Dendritic cell treated with granulocyte-macrophage colony-stimulating factor and Interleukin-4, amounts not matched to agents 40 ng/mL and 50 ng/mL, for 4 days (primary cell): ENCODE measurements at regions not wholly inside any gene's neighbourhood (a gene's known extent, or its start where the extent isn't known, plus 50 kb on each side); places are given as distances from the start of the nearest gene placed in this dataset.
"Not testable (repeated sequence)": the region's sequence is repeated elsewhere in the genome, so short reads cannot be mapped to it uniquely, and the experiment has no call there.

Source experiments
- H3K27ac Mint-ChIP-seq: one replicate; pipeline ENCODE4 v1.8.0; 2022; ENCODE audit warnings: mild to moderate bottlenecking, mixed read lengths
- H3K27me3 Mint-ChIP-seq: one replicate; pipeline ENCODE4 v1.8.0; 2022; ENCODE audit warnings: mild to moderate bottlenecking, mixed read lengths
- H3K36me3 Mint-ChIP-seq: one replicate; pipeline ENCODE4 v1.8.0; 2022; ENCODE audit warnings: low read depth, mixed read lengths
- H3K4me1 Mint-ChIP-seq: one replicate; pipeline ENCODE4 v1.8.0; 2022; ENCODE audit warnings: low read depth, mixed read lengths
- H3K4me3 Mint-ChIP-seq: one replicate; pipeline ENCODE4 v1.8.0; 2022; ENCODE audit warnings: mild to moderate bottlenecking, moderate library complexity, mixed read lengths
- H3K9me3 Mint-ChIP-seq: one replicate; pipeline ENCODE4 v1.8.0; 2022; ENCODE audit warnings: mixed read lengths
- intact Hi-C: fragments of 100-400 bp; cut with micrococcal nuclease; formaldehyde crosslinking; loops from one replicate; pipeline ENCODE4 v1.15.0; 2022

DNA sequence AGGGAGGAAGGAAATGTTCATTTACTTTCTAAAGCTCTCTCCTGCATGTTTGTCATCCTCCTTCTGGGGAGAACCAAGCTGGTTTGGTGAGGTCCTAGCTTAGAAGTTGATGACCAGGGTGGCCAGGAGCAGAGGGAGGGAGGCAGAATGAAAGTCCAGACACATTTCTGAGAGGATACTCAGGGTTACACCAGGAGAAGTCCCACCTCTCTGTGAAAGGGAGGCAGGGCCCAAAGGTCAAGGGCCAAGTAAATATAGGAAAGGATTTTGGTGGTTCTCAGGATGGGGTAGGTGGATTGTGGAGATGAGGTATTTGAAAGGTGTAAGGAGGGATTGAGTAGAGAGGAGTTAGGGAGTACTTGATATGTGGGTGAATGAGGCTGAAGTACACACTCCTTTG, 58.0 kb upstream of the FBXO11 start:
- Mint-ChIP-seq H3K27ac (no peak overlapping the region), H3K4me3 (no peak overlapping the region), H3K4me1 (no peaks in the 10 kb centered on the region), H3K27me3 (peaks cover 29% of the 10 kb centered on the region), H3K9me3 (peaks cover 8% of the 10 kb centered on the region), H3K36me3 (no peaks in the 10 kb centered on the region)
- intact Hi-C loops = loop anchor here (5.0 kb wide), 1 partner anchor 407 kb away; no protein-coding TSS in a partner anchor

DNA sequence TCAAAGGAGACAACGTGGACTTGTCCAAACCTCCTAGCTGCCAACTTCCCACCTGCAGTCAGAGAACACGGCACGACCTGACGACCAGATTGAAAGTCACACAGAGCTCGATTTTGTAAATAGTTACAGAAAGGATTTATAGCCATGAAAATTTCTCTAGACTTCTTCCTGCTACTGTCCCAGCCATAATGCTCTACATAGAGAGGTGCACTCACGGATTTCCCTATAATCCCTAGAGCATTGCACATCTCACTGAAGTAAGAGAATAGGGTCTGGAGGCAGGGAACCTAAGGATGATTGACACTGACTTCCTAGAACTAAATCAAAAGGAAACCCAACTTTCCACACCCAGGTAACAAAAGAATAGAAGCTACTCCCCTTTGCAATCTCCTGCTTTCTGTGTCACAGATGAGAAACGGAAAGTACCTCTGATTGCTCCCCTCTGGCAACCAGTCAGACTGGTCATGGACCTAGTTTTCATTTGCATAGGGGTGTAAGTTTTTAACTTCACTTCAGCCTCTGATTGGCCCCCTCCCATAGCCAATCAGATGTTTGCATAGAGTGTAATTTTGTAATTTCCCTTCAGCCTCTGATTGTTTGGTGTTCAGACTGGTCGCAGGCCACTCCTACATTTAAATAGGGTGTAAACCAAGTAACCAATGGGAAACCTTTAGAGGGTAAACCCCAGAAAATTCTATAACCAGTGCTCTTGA, 58.6 kb upstream of the FBXO11 start:
- intact Hi-C loops = loop anchor here (5.0 kb wide), 1 partner anchor 408 kb away; no protein-coding TSS in a partner anchor
- H3K4me3 Mint-ChIP-seq = no peak overlapping the region
- H3K4me1 Mint-ChIP-seq = no peaks in the 10 kb centered on the region
- no peaks in the 10 kb centered on the region for H3K36me3 Mint-ChIP-seq
- no peak overlapping the region for H3K27ac Mint-ChIP-seq
- peaks cover 28% of the 10 kb centered on the region for H3K27me3 Mint-ChIP-seq
- peaks cover 8% of the 10 kb centered on the region for H3K9me3 Mint-ChIP-seq

DNA sequence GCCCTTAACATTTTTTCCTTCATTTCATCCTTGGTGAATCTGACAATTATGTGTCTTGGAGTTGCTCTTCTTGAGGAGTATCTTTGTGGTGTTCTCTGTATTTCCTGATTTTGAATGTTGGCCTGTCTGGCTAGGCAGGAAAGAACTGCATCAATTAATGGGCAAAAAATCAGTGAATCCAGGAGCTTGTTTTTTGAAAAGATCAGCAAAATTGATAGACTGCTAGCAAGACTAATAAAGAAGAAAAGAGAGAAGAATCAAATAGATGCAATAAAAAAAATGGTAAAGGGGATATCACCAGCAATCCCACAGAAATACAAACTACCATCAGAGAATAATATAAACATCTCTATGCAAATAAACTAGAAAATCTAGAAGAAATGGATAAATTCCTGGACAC, 70.4 kb upstream of the FBXO11 start:
- H3K27me3 Mint-ChIP-seq, H3K4me1 Mint-ChIP-seq, H3K4me3 Mint-ChIP-seq, intact Hi-C loops, H3K27ac Mint-ChIP-seq, H3K36me3 Mint-ChIP-seq: not testable (repeated sequence)
- peaks cover 19% of the 10 kb centered on the region for H3K9me3 Mint-ChIP-seq

DNA sequence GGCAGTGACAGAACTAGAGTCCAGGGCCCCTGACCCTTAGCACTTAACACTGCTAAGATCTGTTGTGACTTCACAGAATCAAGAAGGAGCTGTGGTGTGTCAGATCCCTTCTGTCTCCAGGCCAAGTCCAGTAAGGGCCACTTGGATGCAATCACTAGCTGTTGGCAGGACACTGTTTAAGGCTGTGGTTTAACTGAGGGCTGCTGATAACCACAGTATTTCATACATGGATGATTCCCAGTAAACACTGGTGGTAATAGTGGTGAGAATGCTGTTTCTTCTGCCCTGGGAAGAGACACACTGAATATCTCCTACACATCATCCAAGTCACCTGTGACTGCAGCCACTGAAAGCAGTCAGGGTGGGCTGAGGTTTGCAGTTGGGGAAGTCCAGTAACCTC, 77.7 kb upstream of the FBXO11 start:
- intact Hi-C loops = no loop called here
- no peak overlapping the region for H3K4me3 Mint-ChIP-seq

DNA sequence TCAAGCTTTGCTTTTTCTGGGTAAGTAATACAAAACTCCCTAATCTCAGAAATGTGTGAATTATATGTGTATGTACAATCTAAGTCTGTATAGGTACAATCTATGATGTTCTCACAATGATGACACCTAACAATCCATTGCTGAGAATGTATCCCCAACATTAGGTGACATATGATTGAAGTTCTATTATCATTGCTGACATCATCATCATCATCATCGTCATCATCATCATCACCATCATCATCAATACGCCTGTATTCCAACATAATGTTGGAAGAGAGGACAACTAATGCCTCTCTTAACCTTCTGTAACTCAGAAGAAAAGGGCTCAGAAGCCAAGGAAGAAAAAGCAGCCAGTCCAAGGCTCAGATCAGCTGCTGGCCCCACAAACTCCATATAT, 84.2 kb upstream of the FBXO11 start:
- H3K4me3 Mint-ChIP-seq = no peak overlapping the region
- no peak overlapping the region for H3K27ac Mint-ChIP-seq
- H3K9me3 Mint-ChIP-seq = no peaks in the 10 kb centered on the region
- peaks cover 3% of the 10 kb centered on the region for H3K27me3 Mint-ChIP-seq
- no peaks in the 10 kb centered on the region for H3K4me1 Mint-ChIP-seq
- H3K36me3 Mint-ChIP-seq = no peaks in the 10 kb centered on the region
- intact Hi-C loops = no loop called here

More for the DNA sequence above, 77.7 kb upstream of the FBXO11 start:
- H3K36me3 Mint-ChIP-seq = no peaks in the 10 kb centered on the region
- no peak overlapping the region for H3K27ac Mint-ChIP-seq
- H3K27me3 Mint-ChIP-seq = no peaks in the 10 kb centered on the region
- H3K4me1 Mint-ChIP-seq = no peaks in the 10 kb centered on the region
- H3K9me3 Mint-ChIP-seq = no peaks in the 10 kb centered on the region

DNA sequence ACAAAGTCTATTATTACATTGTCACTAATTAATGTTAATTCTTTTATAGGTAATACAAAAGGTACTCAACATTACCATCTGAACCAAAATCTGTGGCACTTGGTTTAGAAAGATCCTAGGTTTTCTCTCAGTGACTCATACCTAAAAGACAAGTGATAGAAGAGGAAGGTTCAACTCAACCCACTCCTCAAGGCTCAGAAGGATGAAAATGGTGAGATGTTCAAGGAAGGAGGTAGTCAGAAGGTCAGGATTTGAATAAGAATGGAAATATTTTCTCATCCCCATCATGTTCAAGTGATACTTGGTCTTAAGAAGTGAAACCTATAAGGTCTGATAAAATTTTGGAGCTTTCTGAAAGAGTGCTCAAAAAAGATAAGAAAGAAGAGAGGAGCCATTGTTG, 86.4 kb upstream of the FBXO11 start:
- Mint-ChIP-seq H3K4me1 (no peaks in the 10 kb centered on the region), H3K27me3 (peaks cover 3% of the 10 kb centered on the region), H3K4me3 (no peak overlapping the region), H3K36me3 (no peaks in the 10 kb centered on the region), H3K27ac (no peak overlapping the region), H3K9me3 (no peaks in the 10 kb centered on the region)
- intact Hi-C loops = no loop called here

DNA sequence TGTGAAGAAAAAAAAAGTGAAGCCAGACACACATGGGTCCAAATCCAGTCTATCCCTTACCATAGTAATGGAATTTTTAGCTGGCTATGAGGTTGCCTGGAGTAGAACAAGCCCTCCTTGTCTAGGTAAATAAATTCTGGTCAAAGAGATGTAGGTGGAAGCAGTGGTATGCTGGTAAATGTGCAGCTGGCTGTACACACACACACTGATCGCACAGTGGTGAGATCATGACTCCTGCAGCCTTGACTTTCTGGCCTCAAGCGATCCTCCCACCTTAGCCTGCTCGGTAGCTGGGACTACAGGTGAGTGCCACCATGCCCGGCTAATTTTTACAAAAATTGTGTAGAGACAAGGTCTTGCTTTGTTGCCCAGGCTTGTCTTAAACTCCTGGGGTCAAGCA, 90.5 kb upstream of the FBXO11 start:
- no peaks in the 10 kb centered on the region for H3K4me1 Mint-ChIP-seq
- H3K27me3 Mint-ChIP-seq = no peaks in the 10 kb centered on the region
- H3K4me3 Mint-ChIP-seq = no peak overlapping the region
- no peaks in the 10 kb centered on the region for H3K36me3 Mint-ChIP-seq
- intact Hi-C loops = no loop called here
- H3K27ac Mint-ChIP-seq = no peak overlapping the region
- H3K9me3 Mint-ChIP-seq = no peaks in the 10 kb centered on the region

DNA sequence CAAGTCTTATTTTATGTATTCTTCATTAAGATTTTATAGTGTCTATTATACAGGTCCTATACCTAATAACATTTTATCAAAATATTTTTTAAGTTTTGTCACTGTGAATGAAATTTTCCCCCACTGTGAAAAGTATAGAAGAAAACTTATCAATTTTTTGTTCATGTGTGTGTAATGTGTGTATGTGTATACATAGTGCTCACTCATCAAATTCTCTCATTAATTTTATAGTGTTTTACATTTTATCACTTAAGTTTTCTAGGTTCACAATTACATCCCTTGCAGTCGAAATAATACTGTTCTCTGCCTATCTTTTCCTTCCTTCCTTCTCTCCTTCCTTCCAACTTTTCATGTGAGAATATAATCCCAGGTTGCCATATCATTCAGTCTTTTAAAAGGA, 93.2 kb upstream of the FBXO11 start:
- intact Hi-C loops = no loop called here
- Mint-ChIP-seq H3K4me3 (no peak overlapping the region), H3K4me1 (no peaks in the 10 kb centered on the region), H3K9me3 (no peaks in the 10 kb centered on the region), H3K27ac (no peak overlapping the region), H3K36me3 (no peaks in the 10 kb centered on the region), H3K27me3 (peaks cover 3% of the 10 kb centered on the region)

DNA sequence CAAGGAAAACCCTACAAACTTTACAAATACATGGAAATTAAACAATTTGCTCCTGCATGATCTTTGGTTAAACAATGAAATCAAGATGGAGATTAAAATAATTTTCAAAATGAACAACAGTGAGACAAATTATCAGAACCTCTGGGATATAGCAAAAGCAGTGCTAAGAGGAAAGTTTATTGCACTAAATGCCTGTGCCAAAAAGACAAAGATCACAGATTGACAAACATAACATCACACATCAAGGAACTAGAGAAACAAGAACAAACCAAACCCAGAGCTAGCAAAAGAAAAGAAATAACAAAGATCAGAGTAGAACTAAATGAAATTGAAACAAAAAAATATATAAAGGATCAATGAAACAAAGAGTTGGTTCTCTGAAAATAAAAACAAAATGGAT, 95.2 kb upstream of the FBXO11 start:
- no peak overlapping the region for H3K4me3 Mint-ChIP-seq
- H3K4me1 Mint-ChIP-seq = no peaks in the 10 kb centered on the region
- peaks cover 7% of the 10 kb centered on the region for H3K9me3 Mint-ChIP-seq
- H3K27ac Mint-ChIP-seq = no peak overlapping the region
- H3K27me3 Mint-ChIP-seq = peaks cover 3% of the 10 kb centered on the region
- intact Hi-C loops = no loop called here
- H3K36me3 Mint-ChIP-seq = no peaks in the 10 kb centered on the region

DNA sequence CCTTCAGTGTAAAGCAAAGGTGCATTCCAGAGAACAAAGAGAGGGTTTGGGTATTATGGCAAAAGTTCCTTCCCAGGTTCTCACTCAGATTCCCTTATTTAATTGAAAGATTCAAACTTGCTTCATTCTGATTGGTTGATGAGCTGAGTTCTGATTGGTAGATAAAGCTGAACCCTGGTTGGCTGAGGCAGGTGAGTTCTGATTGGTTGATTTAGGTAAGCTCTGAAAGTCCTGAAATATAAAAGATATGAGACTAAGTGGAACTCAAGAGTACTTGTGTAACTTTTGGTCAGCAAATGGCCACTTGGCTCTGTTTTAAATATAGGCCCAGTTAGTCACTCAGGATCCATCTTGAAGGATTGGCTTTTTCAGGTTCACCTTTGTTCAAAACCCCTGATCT, 99.8 kb upstream of the FBXO11 start:
- Mint-ChIP-seq H3K36me3 (no peaks in the 10 kb centered on the region), H3K27me3 (peaks cover 6% of the 10 kb centered on the region), H3K27ac (no peak overlapping the region), H3K4me3 (no peak overlapping the region), H3K4me1 (no peaks in the 10 kb centered on the region), H3K9me3 (peaks cover 16% of the 10 kb centered on the region)
- intact Hi-C loops = no loop called here

DNA sequence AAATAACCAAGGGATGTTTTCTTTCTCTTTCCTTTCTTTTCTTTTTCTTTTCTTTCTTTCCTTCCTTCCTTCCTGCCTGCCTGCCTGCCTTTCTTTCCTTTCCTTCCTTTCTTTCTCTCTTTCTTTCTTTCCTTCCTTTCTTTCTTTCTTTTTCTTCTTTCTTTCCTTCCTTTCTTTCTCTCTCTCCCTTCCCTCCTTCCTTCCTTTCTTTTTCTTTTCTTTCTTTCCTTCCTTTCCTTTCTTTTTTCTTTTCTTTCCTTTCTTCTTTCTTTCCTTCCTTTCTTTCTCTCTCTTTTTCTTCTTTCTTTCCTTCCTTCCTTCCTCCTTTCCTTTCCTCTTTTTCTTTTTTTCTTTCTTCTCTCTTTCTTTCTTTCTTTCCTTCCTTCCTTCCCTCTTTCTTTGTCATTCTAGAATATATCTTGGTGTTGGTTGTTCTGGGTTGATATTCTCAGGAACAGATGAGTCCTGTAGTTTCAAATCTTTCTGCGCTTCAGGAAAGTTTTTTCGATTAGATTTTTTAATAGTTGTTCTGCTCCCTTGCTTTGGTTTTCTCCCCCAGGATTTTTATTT, 101.5 kb upstream of the FBXO11 start:
- Mint-ChIP-seq H3K9me3 (peaks cover 16% of the 10 kb centered on the region), H3K4me3 (no peak overlapping the region), H3K27ac (no peak overlapping the region), H3K36me3 (no peaks in the 10 kb centered on the region), H3K4me1 (no peaks in the 10 kb centered on the region), H3K27me3 (peaks cover 4% of the 10 kb centered on the region)
- intact Hi-C loops = no loop called here

DNA sequence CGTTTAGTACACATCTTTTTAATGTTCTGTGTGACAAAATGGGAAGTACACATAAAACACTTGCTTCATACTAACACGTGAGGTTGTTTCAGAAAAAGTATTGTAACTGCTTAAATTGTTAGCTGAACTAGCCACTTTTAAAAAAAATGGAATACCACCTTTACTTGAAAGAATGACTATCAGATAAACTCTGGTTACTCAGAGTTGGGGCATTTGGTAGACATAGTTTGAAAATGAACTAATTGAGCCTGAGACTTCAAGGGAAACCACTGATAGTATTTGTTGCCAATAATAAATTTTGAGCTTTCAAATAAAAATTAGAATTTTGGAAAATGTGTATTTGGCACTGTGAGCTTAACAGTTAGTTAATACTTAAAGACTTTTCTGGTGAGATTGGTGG, 103.0 kb upstream of the FBXO11 start:
- Mint-ChIP-seq H3K4me3 (no peak overlapping the region), H3K36me3 (no peaks in the 10 kb centered on the region), H3K27me3 (peaks cover 3% of the 10 kb centered on the region), H3K4me1 (no peaks in the 10 kb centered on the region), H3K27ac (no peak overlapping the region), H3K9me3 (peaks cover 16% of the 10 kb centered on the region)
- intact Hi-C loops = no loop called here

DNA sequence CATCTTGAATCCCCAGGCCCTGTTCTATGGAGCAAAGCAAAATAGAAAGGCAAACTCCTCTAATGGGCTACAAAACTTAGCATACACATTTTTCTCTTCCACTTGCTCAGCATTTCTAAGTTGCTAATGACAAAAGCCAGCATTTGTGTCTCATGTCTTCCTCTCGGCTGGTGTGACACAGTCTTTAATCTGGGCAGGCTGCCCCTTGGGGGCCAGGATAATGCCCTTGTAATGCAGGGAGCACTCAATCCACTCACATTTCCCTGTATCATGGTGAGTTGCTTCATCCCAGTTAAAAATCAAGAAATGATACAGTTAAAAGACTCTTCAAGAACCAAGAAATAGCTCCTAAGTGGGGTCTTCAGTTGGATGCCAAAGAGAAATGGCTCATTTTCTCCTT, 109.1 kb upstream of the FBXO11 start:
- Mint-ChIP-seq H3K4me1 (no peaks in the 10 kb centered on the region), H3K4me3 (no peak overlapping the region)
- intact Hi-C loops = no loop called here

DNA sequence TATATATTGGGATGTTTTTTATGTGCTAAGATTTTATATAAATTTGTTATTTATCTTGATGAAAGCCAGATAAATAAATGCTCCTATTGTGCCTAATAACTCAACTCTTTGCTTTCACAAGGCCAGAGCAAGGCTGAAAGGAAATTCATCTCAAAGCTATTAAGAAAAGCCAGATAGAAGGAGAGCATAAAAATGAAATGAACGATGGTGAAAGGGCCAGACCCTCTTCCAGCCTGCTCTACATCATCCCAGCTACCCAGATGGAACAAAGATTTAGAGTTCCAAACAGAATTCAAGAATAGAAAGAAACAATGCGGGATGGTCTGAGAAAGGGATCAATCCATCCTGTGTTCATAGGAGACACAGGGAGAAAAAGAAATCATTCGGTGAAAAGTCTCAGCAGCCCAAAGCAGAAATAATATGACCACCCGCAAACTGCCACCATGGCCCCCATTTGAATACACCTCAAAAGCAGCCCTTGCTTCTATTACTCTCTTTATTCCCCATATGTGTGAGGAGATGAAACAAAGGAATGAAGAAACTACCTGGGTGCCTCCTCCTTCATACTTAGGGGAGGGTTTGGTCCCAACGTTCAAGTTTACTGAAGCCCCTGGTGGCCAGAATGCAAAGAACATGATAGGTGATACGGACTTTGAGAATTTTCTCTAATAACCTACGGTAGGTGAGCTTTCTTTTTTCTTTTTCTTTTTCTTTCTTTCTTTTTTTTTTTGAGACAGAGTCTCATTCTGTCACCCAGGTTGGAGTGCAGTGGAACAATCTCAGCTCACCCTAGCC, 110.1 kb upstream of the FBXO11 start:
- no peaks in the 10 kb centered on the region for H3K36me3 Mint-ChIP-seq
- no peaks in the 10 kb centered on the region for H3K4me1 Mint-ChIP-seq
- H3K9me3 Mint-ChIP-seq = peaks cover 7% of the 10 kb centered on the region
- intact Hi-C loops = no loop called here
- H3K4me3 Mint-ChIP-seq = no peak overlapping the region
- H3K27ac Mint-ChIP-seq = no peak overlapping the region
- H3K27me3 Mint-ChIP-seq = no peaks in the 10 kb centered on the region

More for the DNA sequence above, 109.1 kb upstream of the FBXO11 start:
- Mint-ChIP-seq H3K9me3 (peaks cover 7% of the 10 kb centered on the region), H3K27me3 (no peaks in the 10 kb centered on the region), H3K27ac (no peak overlapping the region), H3K36me3 (no peaks in the 10 kb centered on the region)
